Fibroblast of pulmonary artery (primary cell): ENCODE measurements at regions not wholly inside any gene's neighbourhood (a gene's known extent, or its start where the extent isn't known, plus 50 kb on each side); places are given as distances from the start of the nearest gene placed in this dataset.

Experiments
- DNase-seq: peaks from one replicate; pipeline ENCODE4 v3.0.0-alpha.2; 2010; ENCODE audit warnings: low read depth
- H3K4me3 ChIP-seq: replicated peaks from 2 replicates; pipeline ENCODE4 v1.5.1; 2011; ENCODE audit warnings: low read depth, mild to moderate bottlenecking, control low read depth, low read length, moderate library complexity
- CTCF ChIP-seq: IDR thresholded peaks from 2 replicates; pipeline ENCODE4 v1.5.1; 2011; ENCODE audit warnings: mild to moderate bottlenecking, control low read depth, low read length, inconsistent platforms; ENCODE audit errors: missing control alignments

GRCh38 chr3:66672830-66673229 lies 172.0 kb upstream of the LRIG1 start:
- H3K4me3 ChIP-seq = no peak overlapping the region
- DNase-seq = no peak
- TF ChIP-seq CTCF = no peak

GRCh38 chr3:66673293-66673692 lies 172.5 kb upstream of the LRIG1 start:
- DNase-seq = no peak
- no peak overlapping the region for H3K4me3 ChIP-seq
- no peak for TF ChIP-seq CTCF

GRCh38 chr3:66675366-66675765 lies 174.5 kb upstream of the LRIG1 start:
- DNase-seq = peak; percentile 66
- no peak for TF ChIP-seq CTCF
- H3K4me3 ChIP-seq = no peak overlapping the region

GRCh38 chr3:66692042-66692765 lies 191.4 kb upstream of the LRIG1 start:
- H3K4me3 ChIP-seq = no peak overlapping the region
- no peak for DNase-seq
- TF ChIP-seq CTCF = no peak

- no peak for TF ChIP-seq CTCF
Observed at GRCh38 chr3:66692766-66693150, 191.9 kb upstream of the LRIG1 start.

GRCh38 chr3:66693461-66694031 lies 192.7 kb upstream of the LRIG1 start:
- peak; percentile 38 for DNase-seq
- TF ChIP-seq CTCF = no peak
- H3K4me3 ChIP-seq = no peak overlapping the region

More at GRCh38 chr3:66692766-66693150, 191.9 kb upstream of the LRIG1 start:
- H3K4me3 ChIP-seq = no peak overlapping the region
- no peak for DNase-seq

GRCh38 chr3:66702126-66702525 lies 201.3 kb upstream of the LRIG1 start:
- no peak overlapping the region for H3K4me3 ChIP-seq
- no peak for DNase-seq
- no peak for TF ChIP-seq CTCF
